Ishikawa (cell line): ENCODE measurements at regions not wholly inside any gene's neighbourhood (a gene's known extent, or its start where the extent isn't known, plus 50 kb on each side); places are given as distances from the start of the nearest gene placed in this dataset.

Source experiments
- CREB1 ChIP-seq: IDR thresholded peaks from 2 replicates; pipeline ENCODE4 v1.6.1; 2012; ENCODE audit warnings: low read depth
- EGR1 ChIP-seq: IDR thresholded peaks from 2 replicates; pipeline ENCODE4 v1.6.1; 2012
- EP300 ChIP-seq: IDR thresholded peaks from 2 replicates; pipeline ENCODE4 v1.6.1; 2012; ENCODE audit warnings: borderline replicate concordance
- TAF1 ChIP-seq: IDR thresholded peaks from 2 replicates; pipeline ENCODE4 v1.6.1; 2012; ENCODE audit warnings: low read depth, mild to moderate bottlenecking
- TEAD4 ChIP-seq: IDR thresholded peaks from 2 replicates; pipeline ENCODE4 v1.6.1; 2012
- TF ChIP-seq, protein P1 (sequence below): IDR thresholded peaks from 2 replicates; pipeline ENCODE4 v1.6.1; 2012
- TF ChIP-seq, protein P2 (sequence below): IDR thresholded peaks from 2 replicates; pipeline ENCODE4 v1.6.1; 2012

DNA sequence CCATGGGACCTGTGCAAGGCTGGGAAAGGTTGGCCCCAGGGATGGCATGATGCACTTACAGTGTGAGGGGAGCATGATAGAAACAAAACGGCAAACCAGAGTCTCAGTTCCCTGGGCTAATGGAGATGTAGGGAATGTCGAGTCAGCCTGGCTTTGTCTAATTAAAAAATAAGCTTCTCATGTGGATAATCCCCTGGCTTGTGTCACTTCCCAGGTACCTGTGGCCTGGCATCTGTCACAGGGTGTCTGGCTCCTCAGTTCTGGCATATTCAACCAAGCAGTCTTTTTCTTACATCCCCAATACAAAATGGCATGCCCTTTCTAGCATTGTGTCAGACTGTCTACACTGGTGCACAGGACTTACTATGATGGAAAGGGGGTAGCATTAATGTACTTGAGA is 261.4 kb downstream of the GRIN2B start:
- TF ChIP-seq CREB1 (no peak), TAF1 (no peak), TEAD4 (no peak), EP300 (no peak), EGR1 (no peak)
- TF ChIP-seq, protein P1, sequence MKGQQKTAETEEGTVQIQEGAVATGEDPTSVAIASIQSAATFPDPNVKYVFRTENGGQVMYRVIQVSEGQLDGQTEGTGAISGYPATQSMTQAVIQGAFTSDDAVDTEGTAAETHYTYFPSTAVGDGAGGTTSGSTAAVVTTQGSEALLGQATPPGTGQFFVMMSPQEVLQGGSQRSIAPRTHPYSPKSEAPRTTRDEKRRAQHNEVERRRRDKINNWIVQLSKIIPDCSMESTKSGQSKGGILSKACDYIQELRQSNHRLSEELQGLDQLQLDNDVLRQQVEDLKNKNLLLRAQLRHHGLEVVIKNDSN, result no peak
- TF ChIP-seq, protein P2, sequence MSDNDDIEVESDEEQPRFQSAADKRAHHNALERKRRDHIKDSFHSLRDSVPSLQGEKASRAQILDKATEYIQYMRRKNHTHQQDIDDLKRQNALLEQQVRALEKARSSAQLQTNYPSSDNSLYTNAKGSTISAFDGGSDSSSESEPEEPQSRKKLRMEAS, result no peak
